GM12878 (cell line): ENCODE measurements at regions not wholly inside any gene's neighbourhood (a gene's known extent, or its start where the extent isn't known, plus 50 kb on each side); places are given as distances from the start of the nearest gene placed in this dataset.

Source experiments
- ATAC-seq: fragments of 200-7000 bp; cut with Tn5 transposase; 3 replicates; pipeline ENCODE4 v1.9.1; 2020; ENCODE audit warnings: mild to moderate bottlenecking, moderate library complexity
- BruUV-seq: library from RNA; stranded (reverse); fragments of 400-500 nt; replicated peaks from 2 replicates; lab custom pipeline; 2021; lab: Mats Ljungman, UMichigan
- CTCF ChIA-PET: fragments of 300-600 bp; sonication (Branson Sonifier 250); formaldehyde crosslinking; extraction: SDS; loops from one replicate; lab custom pipeline; 2021; ENCODE audit warnings: inconsistent platforms; lab: Yijun Ruan, JAX
- POLR2A ChIA-PET: fragments of 350-600 bp; formaldehyde crosslinking; extraction: SDS; loops from one replicate; lab custom pipeline; 2021; ENCODE audit warnings: inconsistent platforms; lab: Charles Lee
- RAD21 ChIA-PET: fragments of 300-600 bp; sonication (Branson Sonifier 250); formaldehyde crosslinking; loops from one replicate; lab custom pipeline; 2023; ENCODE audit warnings: antibody characterized with exemption; ENCODE audit not compliant: unreplicated experiment; lab: Charles Lee
- SMC1A ChIA-PET: fragments of 300-600 bp; sonication (Branson Sonifier 250); formaldehyde crosslinking; loops from one replicate; lab custom pipeline; 2023; ENCODE audit not compliant: unreplicated experiment, uncharacterized antibody; lab: Charles Lee
- DNase-seq: peaks from one replicate; pipeline ENCODE4 v3.0.0-alpha.2; 2011; ENCODE audit warnings: low read depth, low spot score
- FAIRE-seq: peaks from 3 replicates; lab custom pipeline; 2011; peaks lifted over from hg19 to GRCh38; lab: Jason Lieb, UNC
- H2AFZ ChIP-seq: 2 replicates; pipeline ENCODE4 v1.6.0; 2011; ENCODE audit warnings: low read depth, low read length, control low read depth; ENCODE audit not compliant: control insufficient read depth
- H3K27ac ChIP-seq: 2 replicates; pipeline ENCODE4 v1.5.1; 2011; ENCODE audit warnings: control low read depth; ENCODE audit not compliant: control insufficient read depth, insufficient read depth
- H3K27me3 ChIP-seq, 2 experiments: replicated peaks in 1 of 2; 2 replicates each; pipeline versions ENCODE4 v1.6.0 to v1.6.1; 2011; ENCODE audit warnings: low read length in 1 of 2; ENCODE audit not compliant: control insufficient read depth in 2 of 2, insufficient read depth in 2 of 2
- H3K36me3 ChIP-seq, 2 experiments: 2 replicates each; pipeline ENCODE4 v1.5.1; 2011; ENCODE audit warnings: low read length in 1 of 2; ENCODE audit not compliant: control insufficient read depth in 2 of 2, insufficient read depth in 2 of 2
- H3K4me1 ChIP-seq: 2 replicates; pipeline ENCODE4 v1.6.1; 2011; ENCODE audit warnings: mild to moderate bottlenecking, low read length, moderate library complexity, mixed read lengths; ENCODE audit not compliant: control insufficient read depth, insufficient read depth
- H3K4me2 ChIP-seq: 2 replicates; pipeline ENCODE4 v1.6.0; 2011; ENCODE audit warnings: control low read depth; ENCODE audit not compliant: control insufficient read depth, insufficient read depth
- H3K4me3 ChIP-seq: fragments of 200-600 bp; sonication (generic); 2 replicates; pipeline ENCODE4 v1.5.1; 2016
- H3K79me2 ChIP-seq: 2 replicates; pipeline ENCODE4 v1.6.0; 2011; ENCODE audit warnings: low read length; ENCODE audit not compliant: control insufficient read depth, insufficient read depth
- H3K9ac ChIP-seq: 2 replicates; pipeline ENCODE4 v1.8.0; 2011; ENCODE audit warnings: low read length, control low read depth, mixed read lengths; ENCODE audit not compliant: control insufficient read depth, insufficient read depth
- H3K9me3 ChIP-seq: replicated peaks from 3 replicates; pipeline ENCODE4 v1.5.1; 2011; ENCODE audit warnings: mild to moderate bottlenecking, low read length; ENCODE audit not compliant: control insufficient read depth, insufficient read depth
- H4K20me1 ChIP-seq: 2 replicates; pipeline ENCODE4 v1.6.0; 2011; ENCODE audit not compliant: control insufficient read depth, insufficient read depth
- CREM ChIP-seq: IDR thresholded peaks from 2 replicates; pipeline ENCODE4 v1.6.1; 2014; ENCODE audit warnings: antibody characterized with exemption, low read depth
- EED ChIP-seq: sonication (generic); IDR thresholded peaks from 2 replicates; pipeline ENCODE4 v1.6.1; 2016; ENCODE audit warnings: antibody characterized with exemption, low read depth
- GATAD2B ChIP-seq: fragments of 450-650 bp; conservative IDR thresholded peaks from 2 replicates; pipeline ENCODE4 v1.6.1; 2017; ENCODE audit warnings: low read depth, mild to moderate bottlenecking, moderate library complexity
- NFYA ChIP-seq: IDR thresholded peaks from 2 replicates; pipeline ENCODE4 v1.6.1; 2011; ENCODE audit warnings: low read depth, mild to moderate bottlenecking, low read length, improper control_type of control experiment, borderline replicate concordance
- NKRF ChIP-seq: fragments of 450-650 bp; conservative IDR thresholded peaks from 2 replicates; pipeline ENCODE4 v1.6.1; 2017; ENCODE audit warnings: mild to moderate bottlenecking, moderate library complexity
- NR2F1 ChIP-seq: fragments of 450-650 bp; conservative IDR thresholded peaks from 2 replicates; pipeline ENCODE4 v1.6.1; 2017; ENCODE audit warnings: mild to moderate bottlenecking
- RAD21 ChIP-seq: IDR thresholded peaks from 2 replicates; pipeline ENCODE4 v1.6.1; 2011; ENCODE audit warnings: mild to moderate bottlenecking, low read depth, low read length, moderate library complexity; ENCODE audit not compliant: insufficient read depth
- SMC3 ChIP-seq: IDR thresholded peaks from 2 replicates; pipeline ENCODE4 v1.6.1; 2011; ENCODE audit warnings: low read length, improper control_type of control experiment, borderline replicate concordance
- SPI1 ChIP-seq: IDR thresholded peaks from 2 replicates; pipeline ENCODE4 v1.6.1; 2011; ENCODE audit warnings: low read depth, mild to moderate bottlenecking, low read length, moderate library complexity, borderline replicate concordance; ENCODE audit not compliant: insufficient read depth
- TCF12 ChIP-seq: IDR thresholded peaks from 2 replicates; pipeline ENCODE4 v1.6.1; 2011; ENCODE audit warnings: low read depth, mild to moderate bottlenecking, low read length
- ZNF384 ChIP-seq: IDR thresholded peaks from 2 replicates; pipeline ENCODE4 v1.6.1; 2012; ENCODE audit warnings: low read depth, mild to moderate bottlenecking, low read length, improper control_type of control experiment, borderline replicate concordance
- ZNF592 ChIP-seq: fragments of 450-650 bp; IDR thresholded peaks from 2 replicates; pipeline ENCODE4 v1.6.1; 2017; ENCODE audit warnings: mild to moderate bottlenecking, moderate library complexity
- WGBS: methylation state at CpG from one replicate; pipeline ENCODE4 v1.1.6; 2016; ENCODE audit warnings: low lambda C conversion rate; ENCODE audit not compliant: insufficient replicate concordance, insufficient coverage; ENCODE audit errors: missing lambda C conversion rate; 5-methylcytosine and 5-hydroxymethylcytosine counted together
- in situ Hi-C: fragments of 300-500 bp; cut with MboI; formaldehyde crosslinking; loops from 9 replicates; pipeline ENCODE4 v1.14.3; 2018; ENCODE audit warnings: mixed read lengths
- intact Hi-C: fragments of 100-400 bp; cut with micrococcal nuclease; formaldehyde crosslinking; loops from one replicate; pipeline ENCODE4 v1.14.2; 2022; ENCODE audit not compliant: unreplicated experiment

GRCh38 chr6:159398633-159399032 is 229.4 kb downstream of the FNDC1 start:
- ATAC-seq (no peak), DNase-seq (no peak), FAIRE-seq (no peak)
- WGBS = 0% methylated on average over 2 of the region's 2 CpGs
- RAD21 ChIA-PET = no interaction called here
- Histone ChIP-seq H3K79me2 (no peaks in the 10 kb centered on the region), H4K20me1 (no peaks in the 10 kb centered on the region), H3K36me3 (no peaks in the 10 kb centered on the region), H2AFZ (no peak overlapping the region), H3K4me2 (no peak overlapping the region), H3K27me3 (no peaks in the 10 kb centered on the region), H3K9me3 (no peaks in the 10 kb centered on the region), H3K4me3 (no peak overlapping the region), H3K9ac (no peak overlapping the region), H3K27ac (no peak overlapping the region)
- no TSS peak for BruUV-seq
- POLR2A ChIA-PET = interaction anchor here (0.7 kb wide), 1 partner anchor 38 kb away, joined by 5 read pairs; no protein-coding TSS in a partner anchor
- SMC1A ChIA-PET = no interaction called here
- intact Hi-C loops (no loop called here), in situ Hi-C loops (no loop called here)
- CTCF ChIA-PET = no interaction called here
- TF ChIP-seq TCF12 (no peak), CREM (no peak), GATAD2B (no peak), ZNF384 (no peak), NR2F1 (no peak), EED (no peak), NFYA (no peak), SPI1 (no peak), NKRF (no peak), ZNF592 (no peak), RAD21 (no peak), SMC3 (no peak)
- TF ChIP-seq, all 136 proteins: peak for 0
- H3K4me1 ChIP-seq = no peaks in the 10 kb centered on the region
